ENCODE measurements at regions not wholly inside any gene's neighbourhood (a gene's known extent, or its start where the extent isn't known, plus 50 kb on each side); places are given as distances from the start of the nearest gene placed in this dataset.

DNA sequence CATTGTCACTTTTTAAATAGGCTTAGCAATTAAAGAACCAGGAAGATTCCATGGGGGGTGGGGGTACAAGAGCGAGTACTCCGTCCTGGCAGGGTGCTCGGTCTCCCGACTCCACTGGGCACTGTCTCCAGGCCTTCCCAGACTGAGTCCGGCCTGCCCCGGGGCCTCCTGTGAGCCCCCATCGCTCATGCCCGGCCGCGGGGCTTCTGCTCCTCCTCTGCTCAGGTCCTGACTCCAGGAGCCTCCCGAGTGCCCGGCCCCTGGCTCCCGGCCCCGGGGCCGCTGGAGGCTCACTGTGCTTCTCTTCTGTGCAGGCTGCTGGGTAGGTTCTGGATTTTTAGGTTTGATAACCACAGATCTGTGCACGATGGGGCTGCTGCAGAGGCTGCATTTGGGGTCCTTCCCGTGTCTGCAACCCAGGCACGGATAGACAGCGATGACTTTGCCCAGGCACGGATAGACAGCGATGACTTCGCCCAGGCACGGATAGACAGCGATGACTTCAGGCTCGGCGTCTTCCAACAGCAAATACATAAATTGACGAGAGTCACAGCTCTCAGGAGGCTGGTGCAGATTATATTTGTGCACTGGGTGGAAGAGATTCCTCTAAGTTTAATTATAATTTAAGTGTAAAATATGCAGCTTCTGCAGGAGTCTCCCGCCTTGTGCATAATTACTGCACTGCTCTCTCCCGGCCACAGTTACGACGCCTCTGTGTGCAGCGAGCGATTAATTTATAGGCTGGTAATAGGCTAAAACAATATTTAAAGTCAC, 74.8 kb upstream of the RXRA start:
- Mint-ChIP-seq H3K27me3 (ENCODE audit: low read depth) (no peaks in the 10 kb centered on the region), H3K36me3 (ENCODE audit: insufficient read depth) (peaks cover 3% of the 10 kb centered on the region), H3K4me1 (ENCODE audit: low read depth) (no peaks in the 10 kb centered on the region), H3K9me3 (peaks cover 11% of the 10 kb centered on the region), H3K4me3 (no peak overlapping the region)
- ATAC-seq (no peak), DNase-seq (no peak)

DNA sequence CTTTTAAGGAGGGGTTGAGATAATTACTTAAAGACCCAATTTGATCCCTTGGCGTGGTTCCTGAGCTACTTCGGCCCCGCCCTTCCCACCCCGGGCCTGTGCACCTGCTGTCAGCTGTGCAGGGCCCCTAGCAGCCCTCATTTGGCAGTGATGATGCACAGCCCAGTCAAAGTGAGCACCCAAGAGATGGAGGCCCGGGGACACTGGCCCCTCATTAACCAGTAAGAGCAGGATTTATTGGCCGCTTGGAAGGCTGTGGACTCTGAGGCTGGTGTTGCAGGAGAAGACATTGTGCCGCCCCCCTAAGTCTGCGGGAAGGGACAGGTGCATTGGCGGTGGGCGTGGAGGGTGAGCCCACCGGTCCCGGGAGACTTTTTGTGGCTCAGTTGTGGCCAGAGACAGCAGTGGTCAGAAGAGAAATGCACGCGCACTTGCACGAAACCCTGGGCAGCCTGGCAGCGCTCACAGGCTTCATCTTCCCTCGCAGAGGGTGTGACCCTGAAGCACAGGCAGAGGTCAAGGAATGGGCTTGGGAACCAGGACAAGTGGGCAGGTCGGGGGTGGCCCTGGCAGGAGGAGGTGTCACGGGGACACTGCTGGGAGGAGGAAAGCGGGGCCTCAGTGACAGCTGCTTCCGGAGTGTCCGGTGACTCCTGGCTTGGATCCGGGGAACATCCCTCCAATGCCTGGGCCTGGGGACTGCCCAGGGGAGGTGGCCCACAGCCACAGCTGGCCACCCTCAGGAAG, 74.0 kb upstream of the RXRA start:
- H3K36me3 Mint-ChIP-seq (ENCODE audit: insufficient read depth) = peaks cover 3% of the 10 kb centered on the region
- no peak overlapping the region for H3K4me3 Mint-ChIP-seq
- DNase-seq (no peak), ATAC-seq (no peak)
- no peaks in the 10 kb centered on the region for H3K4me1 Mint-ChIP-seq (ENCODE audit: low read depth)
- peaks cover 10% of the 10 kb centered on the region for H3K9me3 Mint-ChIP-seq
- H3K27me3 Mint-ChIP-seq (ENCODE audit: low read depth) = no peaks in the 10 kb centered on the region

GRCh38 chr9:134253606-134254205, 72.5 kb upstream of the RXRA start:
- H3K27me3 Mint-ChIP-seq (ENCODE audit: low read depth) = no peaks in the 10 kb centered on the region
- no peaks in the 10 kb centered on the region for H3K9me3 Mint-ChIP-seq
- H3K36me3 Mint-ChIP-seq (ENCODE audit: insufficient read depth) = no peaks in the 10 kb centered on the region
- no peaks in the 10 kb centered on the region for H3K4me1 Mint-ChIP-seq (ENCODE audit: low read depth)
- ATAC-seq = no peak
- no peak for DNase-seq
- H3K4me3 Mint-ChIP-seq = no peak overlapping the region

- no peaks in the 10 kb centered on the region for H3K36me3 Mint-ChIP-seq (ENCODE audit: insufficient read depth)
- no peaks in the 10 kb centered on the region for H3K27me3 Mint-ChIP-seq (ENCODE audit: low read depth)
Observed at GRCh38 chr9:134258332-134258731, 67.9 kb upstream of the RXRA start.

DNA sequence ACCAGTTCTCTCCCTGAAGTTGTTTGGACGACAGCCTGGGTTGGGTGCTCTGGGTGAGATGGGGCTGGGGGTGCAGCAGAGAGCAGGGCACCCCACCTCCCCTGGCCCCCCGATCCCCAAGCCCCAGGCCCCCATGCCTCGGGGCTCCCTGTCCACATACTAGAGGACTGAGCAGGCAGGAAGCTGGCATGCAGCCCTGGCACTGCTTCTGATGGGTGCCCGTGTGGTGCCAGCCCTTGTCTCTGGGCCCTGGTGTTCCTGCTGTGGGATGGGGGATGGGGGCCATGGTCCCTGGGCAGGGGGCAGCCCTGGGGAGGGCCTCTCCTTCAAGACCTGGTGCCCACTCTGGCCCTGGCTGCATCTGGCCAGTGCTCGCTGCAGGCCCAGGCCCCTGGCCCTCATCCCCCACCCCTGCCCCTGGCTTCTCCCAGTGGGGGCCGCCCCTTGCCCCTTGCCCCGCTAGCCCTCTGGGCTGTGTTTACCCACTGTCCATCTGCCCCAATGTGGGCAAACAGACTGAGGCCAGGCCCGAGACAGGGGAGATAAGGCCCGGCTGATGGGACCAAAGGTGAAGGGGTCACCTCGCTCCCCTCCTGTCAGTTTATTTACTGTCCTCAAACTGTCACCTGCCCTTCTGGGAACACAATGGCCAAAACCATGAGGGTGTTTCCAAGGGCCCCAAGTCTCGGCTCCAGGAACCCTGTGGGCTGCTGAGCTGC, 67.3 kb upstream of the RXRA start:
- no peaks in the 10 kb centered on the region for H3K36me3 Mint-ChIP-seq (ENCODE audit: insufficient read depth)

More at GRCh38 chr9:134258332-134258731, 67.9 kb upstream of the RXRA start:
- DNase-seq = no peak
- Mint-ChIP-seq H3K4me1 (ENCODE audit: low read depth) (no peaks in the 10 kb centered on the region), H3K9me3 (no peaks in the 10 kb centered on the region), H3K4me3 (no peak overlapping the region)
- ATAC-seq = no peak

GRCh38 chr9:134259708-134260107, 66.5 kb upstream of the RXRA start:
- Mint-ChIP-seq H3K4me1 (ENCODE audit: low read depth) (no peaks in the 10 kb centered on the region), H3K4me3 (no peak overlapping the region)

More for the DNA sequence above, 67.3 kb upstream of the RXRA start:
- Mint-ChIP-seq H3K4me1 (ENCODE audit: low read depth) (no peaks in the 10 kb centered on the region), H3K4me3 (no peak overlapping the region), H3K27me3 (ENCODE audit: low read depth) (peaks cover 4% of the 10 kb centered on the region), H3K9me3 (no peaks in the 10 kb centered on the region)
- DNase-seq (no peak), ATAC-seq (no peak)

GRCh38 chr9:134260801-134261200, 65.5 kb upstream of the RXRA start:
- ATAC-seq = no peak
- Mint-ChIP-seq H3K9me3 (no peaks in the 10 kb centered on the region), H3K4me1 (ENCODE audit: low read depth) (no peaks in the 10 kb centered on the region), H3K27me3 (ENCODE audit: low read depth) (peaks cover 6% of the 10 kb centered on the region), H3K36me3 (ENCODE audit: insufficient read depth) (no peaks in the 10 kb centered on the region), H3K4me3 (no peak overlapping the region)
- DNase-seq = no peak

More at GRCh38 chr9:134259708-134260107, 66.5 kb upstream of the RXRA start:
- Mint-ChIP-seq H3K27me3 (ENCODE audit: low read depth) (peaks cover 4% of the 10 kb centered on the region), H3K36me3 (ENCODE audit: insufficient read depth) (no peaks in the 10 kb centered on the region), H3K9me3 (no peaks in the 10 kb centered on the region)
- no peak for ATAC-seq
- no peak for DNase-seq

DNA sequence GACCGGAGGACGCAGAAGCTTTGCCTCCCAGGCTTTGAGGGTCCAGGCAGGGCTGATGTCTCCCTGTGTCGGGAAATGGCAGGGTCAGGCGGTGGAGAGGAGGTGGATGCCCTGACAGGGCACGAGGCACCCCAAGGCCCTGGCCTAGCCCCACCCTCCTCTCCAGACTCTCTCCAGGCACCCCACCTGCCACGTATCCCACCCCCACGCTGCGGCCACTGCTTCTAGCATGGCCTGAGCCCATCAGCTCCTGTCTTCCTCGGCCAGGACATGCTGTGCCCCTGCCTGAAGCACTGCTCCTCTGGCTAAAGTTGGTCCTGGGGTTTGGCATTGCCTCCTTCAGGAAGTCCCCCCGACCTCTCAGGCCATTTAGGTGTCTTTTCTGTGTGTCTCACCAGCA, 64.2 kb upstream of the RXRA start:
- ATAC-seq (no peak), DNase-seq (no peak)
- no peaks in the 10 kb centered on the region for H3K4me1 Mint-ChIP-seq (ENCODE audit: low read depth)
- no peaks in the 10 kb centered on the region for H3K9me3 Mint-ChIP-seq
- H3K36me3 Mint-ChIP-seq (ENCODE audit: insufficient read depth) = no peaks in the 10 kb centered on the region
- H3K27me3 Mint-ChIP-seq (ENCODE audit: low read depth) = peaks cover 15% of the 10 kb centered on the region
- no peak overlapping the region for H3K4me3 Mint-ChIP-seq

GRCh38 chr9:134263596-134263995, 62.7 kb upstream of the RXRA start:
- DNase-seq (no peak), ATAC-seq (no peak)
- no peak overlapping the region for H3K4me3 Mint-ChIP-seq
- no peaks in the 10 kb centered on the region for H3K9me3 Mint-ChIP-seq
- peaks cover 19% of the 10 kb centered on the region for H3K27me3 Mint-ChIP-seq (ENCODE audit: low read depth)
- H3K4me1 Mint-ChIP-seq (ENCODE audit: low read depth) = peaks cover 5% of the 10 kb centered on the region
- no peaks in the 10 kb centered on the region for H3K36me3 Mint-ChIP-seq (ENCODE audit: insufficient read depth)

DNA sequence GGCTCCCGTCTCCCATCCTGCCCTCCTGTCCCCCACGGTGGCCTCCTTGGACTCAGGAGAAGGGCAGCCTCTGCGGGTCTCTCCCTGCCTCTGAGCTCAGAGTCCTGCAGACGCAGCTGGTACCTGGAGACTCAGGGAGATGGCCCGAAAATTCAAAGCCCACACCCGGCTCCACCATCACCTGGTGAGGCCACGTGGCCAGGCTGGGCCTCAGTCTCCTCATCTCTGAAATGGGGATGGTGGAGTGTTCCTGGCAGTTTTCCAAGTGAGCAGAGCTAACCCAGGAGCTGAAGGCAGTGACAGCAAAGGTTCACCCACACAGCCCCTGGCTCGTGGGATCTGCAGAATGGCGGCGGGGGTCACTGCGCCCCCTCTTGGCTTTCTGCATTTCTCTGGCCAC, 62.1 kb upstream of the RXRA start:
- no peak for DNase-seq
- ATAC-seq = no peak
- no peaks in the 10 kb centered on the region for H3K9me3 Mint-ChIP-seq
- H3K36me3 Mint-ChIP-seq (ENCODE audit: insufficient read depth) = no peaks in the 10 kb centered on the region
- peaks cover 5% of the 10 kb centered on the region for H3K4me1 Mint-ChIP-seq (ENCODE audit: low read depth)
- peaks cover 22% of the 10 kb centered on the region for H3K27me3 Mint-ChIP-seq (ENCODE audit: low read depth)
- no peak overlapping the region for H3K4me3 Mint-ChIP-seq

GRCh38 chr9:134265078-134265477, 61.2 kb upstream of the RXRA start:
- no peak for DNase-seq
- H3K4me1 Mint-ChIP-seq (ENCODE audit: low read depth) = peaks cover 5% of the 10 kb centered on the region
- H3K9me3 Mint-ChIP-seq = no peaks in the 10 kb centered on the region
- ATAC-seq = no peak
- H3K27me3 Mint-ChIP-seq (ENCODE audit: low read depth) = peaks cover 22% of the 10 kb centered on the region
- no peaks in the 10 kb centered on the region for H3K36me3 Mint-ChIP-seq (ENCODE audit: insufficient read depth)
- no peak overlapping the region for H3K4me3 Mint-ChIP-seq

DNA sequence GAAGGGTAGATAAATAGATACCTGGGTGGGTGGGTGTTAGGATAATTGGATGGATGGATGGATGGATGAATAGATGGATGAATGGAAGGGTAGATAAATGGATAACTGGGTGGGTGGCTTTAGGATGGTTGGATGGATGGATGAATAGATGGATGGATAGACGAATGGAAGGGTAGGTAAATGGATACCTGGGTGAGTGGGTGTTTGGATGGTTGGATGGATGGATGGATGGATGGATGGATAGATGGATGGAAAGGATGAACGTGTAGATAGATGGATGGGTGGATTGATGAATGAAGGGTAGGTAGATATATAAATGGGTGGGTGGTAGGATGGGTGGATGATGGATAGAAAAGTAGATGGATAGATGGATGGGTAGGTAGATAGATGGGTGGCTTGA, 59.8 kb upstream of the RXRA start:
- no peak for DNase-seq
- no peaks in the 10 kb centered on the region for H3K36me3 Mint-ChIP-seq (ENCODE audit: insufficient read depth)
- peaks cover 5% of the 10 kb centered on the region for H3K4me1 Mint-ChIP-seq (ENCODE audit: low read depth)
- ATAC-seq = no peak
- no peaks in the 10 kb centered on the region for H3K9me3 Mint-ChIP-seq
- no peak overlapping the region for H3K4me3 Mint-ChIP-seq
- H3K27me3 Mint-ChIP-seq (ENCODE audit: low read depth) = peaks cover 25% of the 10 kb centered on the region

DNA sequence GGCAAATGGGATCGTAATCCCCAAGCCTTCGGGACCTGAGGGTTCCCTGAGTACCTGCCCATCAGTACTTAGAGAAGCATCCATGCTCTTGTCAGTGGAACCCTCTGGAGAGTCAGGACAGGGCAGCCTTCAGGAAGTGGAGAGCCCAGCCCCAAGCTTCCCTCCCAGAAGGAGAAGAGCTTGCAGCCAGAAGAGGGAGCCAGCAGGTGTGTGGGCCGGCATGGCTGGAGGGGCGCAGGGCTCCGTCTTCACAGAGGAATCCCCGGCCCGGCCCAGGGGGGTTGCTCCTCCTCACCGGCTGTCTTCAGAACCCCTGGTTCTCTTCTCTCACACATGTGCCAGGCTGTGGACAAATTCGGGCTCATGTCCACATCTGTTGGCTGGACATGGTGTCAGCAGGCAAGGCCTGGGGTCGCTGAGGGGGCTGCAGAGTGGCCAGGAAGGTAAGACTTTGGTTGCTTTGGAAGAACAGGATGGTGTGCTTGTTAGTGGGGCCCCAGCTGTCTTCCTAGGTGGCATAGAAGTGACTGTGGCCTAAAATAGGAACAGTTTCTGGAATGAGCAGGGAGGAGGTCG, 58.9 kb upstream of the RXRA start:
- H3K4me3 Mint-ChIP-seq = no peak overlapping the region
- peaks cover 26% of the 10 kb centered on the region for H3K27me3 Mint-ChIP-seq (ENCODE audit: low read depth)
- H3K9me3 Mint-ChIP-seq = no peaks in the 10 kb centered on the region
- H3K4me1 Mint-ChIP-seq (ENCODE audit: low read depth) = peaks cover 5% of the 10 kb centered on the region
- DNase-seq = no peak
- H3K36me3 Mint-ChIP-seq (ENCODE audit: insufficient read depth) = no peaks in the 10 kb centered on the region
- no peak for ATAC-seq

Measured in activated T-cell treated with anti-CD3 and anti-CD28 coated beads, Interleukin-2, amount 50 U/mL, for 4 hours (primary cell).